ENCODE measurements at regions not wholly inside any gene's neighbourhood (a gene's known extent, or its start where the extent isn't known, plus 50 kb on each side); places are given as distances from the start of the nearest gene placed in this dataset.

DNA sequence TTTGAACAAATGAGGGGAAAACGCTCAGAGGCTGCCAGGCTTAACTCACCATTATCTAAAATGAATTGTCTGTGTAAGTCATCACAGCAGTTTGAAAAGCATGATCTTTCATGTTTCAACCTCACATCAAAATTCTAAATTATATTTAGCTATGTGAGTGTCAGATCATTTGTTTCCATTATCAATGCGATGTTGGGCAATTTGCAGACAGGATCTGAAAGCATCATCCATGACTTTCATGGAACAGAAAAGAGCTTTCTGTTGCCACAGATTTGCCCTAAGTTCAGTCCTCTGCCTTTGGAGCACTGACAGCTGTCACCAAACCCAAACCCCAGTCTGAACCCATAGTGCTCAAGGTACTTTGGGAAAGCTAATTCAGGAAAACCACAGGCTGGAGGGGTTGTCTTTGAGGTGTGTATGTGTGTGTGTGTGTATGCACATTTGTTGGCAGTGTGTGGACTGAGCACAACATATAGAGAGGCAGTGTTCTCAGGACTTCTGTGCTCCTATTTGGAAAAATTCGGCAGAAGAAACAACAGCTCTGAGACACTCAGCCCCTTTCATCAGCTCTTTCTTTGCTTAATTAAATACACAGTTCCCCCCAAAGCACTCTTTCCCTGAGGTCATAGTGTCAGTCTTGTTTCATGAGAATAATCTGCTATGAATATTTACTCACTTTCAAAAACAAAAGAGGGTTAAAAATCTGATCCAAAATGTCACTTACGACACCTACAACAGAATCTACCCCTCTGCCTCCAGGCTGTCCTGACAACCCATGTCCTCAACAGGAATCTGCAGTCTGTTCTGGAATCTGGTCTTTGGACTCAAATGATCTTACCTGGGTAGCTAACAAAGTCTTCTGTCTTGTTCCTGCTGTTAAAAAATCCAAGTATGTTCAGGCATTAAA, 188.5 kb upstream of the KLF14 start:
- DNase-seq (ENCODE audit: low spot score in 2 of 2) (no peak), ATAC-seq (no peak)
- Mint-ChIP-seq H3K27ac (peak overlapping the region; percentile 45 to 91), H3K36me3 (peaks cover 22 to 48% of the 10 kb centered on the region in 2 donors), H3K9me3 (no peaks in the 10 kb centered on the region)

DNA sequence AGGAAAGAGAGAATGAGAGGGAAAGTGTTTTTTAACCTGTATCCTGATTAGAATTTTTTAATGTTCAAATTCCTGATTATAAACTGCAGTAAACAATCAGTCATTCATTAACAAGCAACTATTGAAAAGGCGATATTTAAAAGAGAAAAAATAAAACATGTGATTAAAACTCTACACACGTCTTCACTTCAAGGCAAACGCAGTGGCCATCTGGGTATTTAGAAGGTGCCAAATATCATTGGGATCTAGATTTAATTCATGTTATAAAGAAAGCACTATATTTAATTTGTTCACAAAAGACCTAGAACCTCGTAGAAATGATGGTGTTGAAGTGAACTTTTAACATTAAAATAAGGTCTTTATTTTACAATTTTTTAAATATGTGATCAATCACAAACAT, 189.4 kb upstream of the KLF14 start:
- ATAC-seq (no peak), DNase-seq (ENCODE audit: low spot score in 2 of 2) (no peak)
- Mint-ChIP-seq H3K27ac (peak overlapping the region; percentile 45 to 96), H3K36me3 (peaks cover 15 to 49% of the 10 kb centered on the region in 2 donors), H3K9me3 (no peaks in the 10 kb centered on the region)

DNA sequence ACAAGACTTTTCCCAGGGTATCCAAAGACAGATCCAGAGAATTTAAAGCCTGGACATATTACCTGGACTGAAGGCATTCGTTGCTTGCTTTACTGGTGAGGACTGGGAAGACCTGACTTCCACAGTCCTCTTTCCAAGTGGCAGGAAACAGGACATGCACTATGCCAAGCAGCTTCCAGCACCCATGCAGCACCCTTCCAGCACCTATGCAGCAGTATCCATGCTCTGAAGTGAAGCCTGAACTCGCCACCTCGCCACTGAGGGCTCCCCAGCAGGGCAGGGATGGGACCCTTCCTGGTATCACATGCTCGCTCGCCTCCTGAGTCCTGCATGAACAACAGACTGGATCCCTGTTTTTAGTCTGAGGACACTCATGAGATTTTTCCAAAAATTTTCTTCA, 189.9 kb upstream of the KLF14 start:
- peaks cover 13 to 50% of the 10 kb centered on the region in 2 donors for H3K36me3 Mint-ChIP-seq
- no peak for ATAC-seq
- H3K27ac Mint-ChIP-seq: peak overlapping the region; percentile 81 to 96
- H3K9me3 Mint-ChIP-seq: no peaks in the 10 kb centered on the region
- no peak for DNase-seq (ENCODE audit: low spot score in 2 of 2)

DNA sequence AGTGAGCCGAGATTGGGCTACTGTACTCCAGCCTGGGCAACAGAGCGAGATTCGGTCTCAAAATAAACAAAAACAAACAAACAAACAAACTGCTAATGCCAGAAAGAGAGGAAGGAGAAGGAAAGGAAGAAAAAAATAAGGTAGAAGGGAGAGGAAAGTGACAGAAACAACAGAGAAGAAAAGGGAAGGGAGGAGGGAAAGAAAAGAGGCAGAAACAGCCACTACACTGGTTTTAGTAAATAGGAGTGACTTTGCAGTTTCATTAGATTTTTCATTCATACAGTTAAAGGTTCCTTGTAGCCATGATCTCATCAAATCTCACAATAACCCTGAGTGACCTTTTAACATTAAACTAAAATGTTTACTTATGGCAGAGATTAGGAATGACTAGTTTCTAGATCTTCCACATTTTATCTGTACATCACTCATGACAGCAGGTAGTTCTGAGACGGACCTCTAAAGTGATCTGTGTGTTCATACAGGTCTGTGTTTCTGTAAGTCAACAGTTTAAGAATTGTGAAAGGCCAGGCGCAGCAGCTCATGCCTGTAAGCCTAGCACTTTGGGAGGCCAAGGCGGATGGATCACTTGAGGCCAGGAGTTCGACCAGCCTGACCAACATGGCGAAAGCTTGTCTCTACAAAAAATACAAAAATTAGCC, 191.3 kb upstream of the KLF14 start:
- no peak for DNase-seq (ENCODE audit: low spot score in 2 of 2)
- Mint-ChIP-seq H3K27ac (peak overlapping the region; percentile 81 to 96), H3K36me3 (peaks cover 13 to 59% of the 10 kb centered on the region in 2 donors), H3K9me3 (no peaks in the 10 kb centered on the region)
- peak; percentile 38 to 55 for ATAC-seq

DNA sequence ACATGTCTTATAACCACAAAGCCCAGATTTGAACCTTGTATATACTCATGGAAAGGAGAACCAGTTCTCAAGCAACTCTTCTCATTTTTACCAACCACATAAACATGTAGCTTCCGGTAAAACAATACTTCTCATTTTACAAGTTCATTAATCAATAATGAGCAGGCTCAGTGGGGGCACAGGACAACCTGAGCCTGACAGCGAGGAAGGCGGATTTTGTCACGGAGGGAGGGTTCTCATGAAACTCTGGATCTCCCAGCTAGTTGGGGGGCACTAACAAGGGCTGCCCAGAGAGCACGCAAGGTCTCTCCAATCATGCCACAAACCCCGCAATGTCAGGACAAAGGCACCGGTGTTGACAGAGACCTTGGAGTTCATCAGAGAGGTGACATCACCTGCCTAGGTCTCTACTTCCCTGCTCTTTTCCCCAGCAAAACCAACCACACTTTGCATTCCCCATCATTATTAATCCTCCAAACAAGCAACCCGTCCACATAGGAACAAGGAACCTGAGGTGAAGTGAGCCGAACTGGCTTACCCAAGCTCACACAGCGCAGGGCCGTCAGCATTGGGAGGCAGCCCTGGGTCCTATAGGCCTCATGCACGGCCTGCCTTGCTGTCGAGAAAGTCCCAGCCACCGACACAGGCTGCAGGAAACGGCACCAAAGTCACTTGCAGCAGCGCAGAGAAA, 192.1 kb upstream of the KLF14 start:
- H3K9me3 Mint-ChIP-seq: no peaks in the 10 kb centered on the region
- peak overlapping the region; percentile 81 to 96 for H3K27ac Mint-ChIP-seq
- DNase-seq (ENCODE audit: low spot score in 2 of 2) (no peak), ATAC-seq (peak; percentile 31 to 42)
- H3K36me3 Mint-ChIP-seq: peaks cover 4 to 65% of the 10 kb centered on the region in 2 donors

DNA sequence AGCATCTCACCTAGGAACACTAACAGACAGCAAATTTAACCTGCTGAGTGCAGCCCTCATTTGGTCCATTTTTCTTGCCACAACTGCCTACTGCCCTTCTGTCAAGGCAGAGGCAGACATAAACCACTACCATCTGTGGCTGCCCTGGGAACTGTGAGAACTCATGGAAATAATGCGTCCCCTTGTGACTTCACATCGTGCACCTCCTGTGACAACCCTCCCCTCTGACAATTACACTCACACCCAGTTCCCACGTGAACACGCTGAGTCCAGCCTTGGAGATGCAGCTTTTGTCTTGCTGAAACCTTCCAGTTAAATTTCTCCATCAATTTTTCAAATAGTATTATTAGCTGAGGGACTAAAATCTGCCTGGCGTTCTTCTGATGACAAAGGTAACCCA, 193.1 kb upstream of the KLF14 start:
- DNase-seq (ENCODE audit: low spot score in 2 of 2) (no peak), ATAC-seq (peak; percentile 26 to 53)
- no peaks in the 10 kb centered on the region for H3K9me3 Mint-ChIP-seq
- peaks cover 4 to 65% of the 10 kb centered on the region in 2 donors for H3K36me3 Mint-ChIP-seq
- H3K27ac Mint-ChIP-seq: peak overlapping the region; percentile 72 to 81

DNA sequence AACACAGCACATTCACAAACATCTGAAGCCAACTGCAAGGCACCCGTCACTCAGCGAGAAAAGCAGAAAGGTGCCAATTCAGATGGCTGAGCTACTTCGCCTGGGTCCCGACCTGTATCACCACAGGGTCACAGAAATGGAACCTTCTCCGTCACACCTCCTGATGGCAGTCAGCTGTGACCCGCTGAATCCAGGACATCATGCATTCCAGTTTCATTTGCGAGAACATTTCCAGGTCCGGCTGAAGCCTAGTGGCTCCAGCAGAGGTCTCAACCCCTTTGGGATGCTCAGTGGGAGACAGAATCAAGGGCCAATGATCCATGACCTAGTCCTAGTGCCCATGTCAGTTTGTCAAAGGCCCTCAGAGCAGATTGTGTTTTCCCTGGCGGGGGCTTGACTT, 193.6 kb upstream of the KLF14 start:
- DNase-seq (ENCODE audit: low spot score in 2 of 2) (no peak), ATAC-seq (no peak)
- H3K9me3 Mint-ChIP-seq: no peaks in the 10 kb centered on the region
- H3K27ac Mint-ChIP-seq: peak overlapping the region; percentile 72 to 81
- peaks cover 4 to 65% of the 10 kb centered on the region in 2 donors for H3K36me3 Mint-ChIP-seq

DNA sequence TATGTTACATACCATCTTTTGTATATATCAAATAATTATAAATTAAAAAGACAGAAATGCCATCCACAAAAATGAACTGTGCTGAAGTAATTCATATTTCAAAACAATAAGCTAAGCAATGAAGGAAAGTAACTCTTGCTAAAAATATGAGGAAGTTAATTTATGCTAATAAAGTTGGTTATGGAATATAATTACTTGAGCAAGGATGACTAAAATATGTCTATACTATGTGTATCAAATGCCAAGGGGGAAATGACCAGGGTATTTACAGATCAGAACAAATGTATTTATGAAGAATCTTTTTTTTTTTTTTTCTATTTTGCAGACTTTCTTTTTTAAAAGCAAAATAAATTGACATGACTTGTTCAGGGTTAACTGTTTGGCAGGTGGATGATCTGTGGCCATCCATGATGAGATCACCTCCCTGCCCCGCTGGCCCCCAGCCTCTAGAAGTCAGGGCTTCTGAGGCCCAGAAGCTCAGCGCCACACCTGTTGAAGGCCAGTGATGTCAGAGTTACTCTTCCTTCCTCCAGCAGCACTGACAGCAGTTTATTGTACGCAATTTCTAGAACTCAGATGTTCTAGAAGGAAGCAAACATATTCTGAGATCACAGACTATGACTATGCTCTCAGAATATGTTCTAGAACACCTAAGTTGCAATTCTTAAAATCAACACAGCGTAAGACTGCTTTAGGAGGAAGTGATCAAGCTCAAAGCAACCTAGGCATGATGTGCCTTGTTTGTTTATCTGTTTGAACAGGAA, 196.1 kb upstream of the KLF14 start:
- peaks cover 9 to 69% of the 10 kb centered on the region in 2 donors for H3K36me3 Mint-ChIP-seq
- ATAC-seq (peak in 1 of 2 donors; percentile 8), DNase-seq (ENCODE audit: low spot score in 2 of 2) (no peak)
- peak overlapping the region; percentile 58 to 75 for H3K27ac Mint-ChIP-seq
- no peaks in the 10 kb centered on the region for H3K9me3 Mint-ChIP-seq

DNA sequence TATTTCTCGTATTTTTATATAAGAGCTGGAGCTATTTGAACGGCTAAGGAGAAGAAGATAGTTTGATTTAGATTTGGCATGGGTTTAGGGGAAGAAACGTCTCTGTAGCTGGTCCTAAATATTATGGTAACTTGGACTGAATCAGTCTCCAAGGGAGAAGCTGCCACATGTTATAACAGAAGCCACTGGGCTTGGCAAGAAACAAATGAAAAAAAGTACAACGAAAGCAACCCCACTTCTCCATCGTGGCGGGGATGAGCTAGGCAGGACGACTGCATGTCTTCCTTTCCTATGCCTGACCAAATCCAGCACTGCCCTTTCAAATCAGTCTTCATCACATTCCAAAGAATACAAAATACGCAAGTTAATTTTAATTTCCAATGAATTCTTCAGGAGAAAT, 196.7 kb upstream of the KLF14 start:
- no peak for ATAC-seq
- peak overlapping the region; percentile 58 to 75 for H3K27ac Mint-ChIP-seq
- DNase-seq (ENCODE audit: low spot score in 2 of 2): no peak
- peaks cover 8 to 69% of the 10 kb centered on the region in 2 donors for H3K36me3 Mint-ChIP-seq
- no peaks in the 10 kb centered on the region for H3K9me3 Mint-ChIP-seq

DNA sequence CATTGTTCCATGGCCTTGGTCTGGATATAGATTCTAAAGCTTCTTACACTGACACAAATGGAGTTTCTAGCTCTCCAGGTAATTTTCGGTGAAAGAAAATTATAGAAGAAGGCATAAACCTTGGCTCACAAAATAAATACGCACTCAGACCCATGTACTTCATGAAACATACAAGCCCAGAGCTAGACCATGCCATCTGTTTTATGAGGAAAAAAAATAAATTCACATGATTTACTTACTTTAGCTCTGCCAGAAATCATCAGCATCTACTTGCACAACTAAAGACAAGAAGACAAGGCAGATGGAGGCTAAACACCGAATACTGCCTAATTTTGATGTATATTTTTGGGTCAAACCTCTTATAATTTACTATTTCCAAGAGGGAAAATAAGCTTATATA, 197.4 kb upstream of the KLF14 start:
- Mint-ChIP-seq H3K9me3 (no peaks in the 10 kb centered on the region), H3K27ac (peak overlapping the region; percentile 44 to 58), H3K36me3 (peaks cover 11 to 69% of the 10 kb centered on the region in 2 donors)
- DNase-seq (ENCODE audit: low spot score in 2 of 2): no peak
- ATAC-seq: no peak

DNA sequence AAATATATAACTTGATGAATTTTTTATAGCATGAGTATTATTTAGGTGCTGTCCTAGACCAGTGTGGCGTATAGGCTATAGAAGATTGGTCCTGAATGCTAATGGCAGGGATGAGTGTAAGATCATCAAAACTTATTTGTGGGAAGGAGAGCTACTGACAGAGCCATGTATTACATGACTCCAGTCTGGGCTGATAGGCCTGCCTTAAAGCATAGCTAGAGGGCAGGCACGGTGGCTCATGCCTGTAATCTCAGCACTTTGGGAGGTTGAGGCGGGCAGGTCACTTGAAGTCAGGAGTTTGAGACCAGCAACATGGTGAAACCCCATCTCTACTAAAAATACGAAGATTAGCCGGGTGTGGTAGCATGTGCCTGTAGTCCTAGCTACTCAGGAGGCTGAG, 198.1 kb upstream of the KLF14 start:
- no peak for ATAC-seq
- H3K27ac Mint-ChIP-seq: peak overlapping the region in 1 of 2 donors; percentile 87
- H3K9me3 Mint-ChIP-seq: no peaks in the 10 kb centered on the region

DNA sequence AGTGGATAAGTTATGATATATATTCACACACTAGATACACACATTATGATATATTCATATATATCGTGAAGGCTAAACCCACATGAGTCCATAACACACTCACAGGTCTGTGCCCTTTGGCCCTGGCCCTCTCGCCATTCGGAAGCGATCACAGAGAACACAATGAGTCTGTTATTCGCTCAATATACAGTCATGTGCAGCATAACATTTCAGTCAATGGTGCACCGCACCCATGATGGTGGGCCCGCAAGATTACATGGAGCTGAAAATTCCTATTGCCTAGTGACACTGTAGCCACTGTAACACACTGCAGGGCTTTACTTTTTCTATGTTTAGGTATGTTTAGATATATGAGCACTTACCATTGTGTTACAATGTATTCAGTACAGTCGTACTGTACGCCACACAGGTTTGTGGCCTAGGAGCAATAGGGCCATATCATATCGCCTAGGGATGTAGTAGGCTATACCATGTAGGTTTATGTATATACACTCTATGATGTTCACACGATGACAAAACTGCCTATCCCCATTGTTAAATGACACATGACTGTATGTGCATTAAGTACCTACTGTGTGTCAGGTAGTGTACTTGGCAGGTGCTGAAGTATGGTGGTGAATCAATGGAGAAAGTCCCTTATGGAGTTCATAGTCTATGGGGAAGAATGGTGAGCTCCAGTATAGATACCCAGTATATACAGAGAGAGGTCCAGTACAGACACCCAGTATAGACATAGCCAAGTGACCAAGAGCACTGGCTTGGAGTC, 198.8 kb upstream of the KLF14 start:
- Mint-ChIP-seq H3K36me3 (peaks cover 20 to 67% of the 10 kb centered on the region in 2 donors), H3K27ac (peak overlapping the region in 1 of 2 donors; percentile 82), H3K9me3 (no peaks in the 10 kb centered on the region)
- DNase-seq (ENCODE audit: low spot score in 2 of 2) (no peak), ATAC-seq (peak; percentile 27 to 42)

More for the DNA sequence above, 198.1 kb upstream of the KLF14 start:
- peaks cover 18 to 72% of the 10 kb centered on the region in 2 donors for H3K36me3 Mint-ChIP-seq
- DNase-seq (ENCODE audit: low spot score in 2 of 2): no peak

DNA sequence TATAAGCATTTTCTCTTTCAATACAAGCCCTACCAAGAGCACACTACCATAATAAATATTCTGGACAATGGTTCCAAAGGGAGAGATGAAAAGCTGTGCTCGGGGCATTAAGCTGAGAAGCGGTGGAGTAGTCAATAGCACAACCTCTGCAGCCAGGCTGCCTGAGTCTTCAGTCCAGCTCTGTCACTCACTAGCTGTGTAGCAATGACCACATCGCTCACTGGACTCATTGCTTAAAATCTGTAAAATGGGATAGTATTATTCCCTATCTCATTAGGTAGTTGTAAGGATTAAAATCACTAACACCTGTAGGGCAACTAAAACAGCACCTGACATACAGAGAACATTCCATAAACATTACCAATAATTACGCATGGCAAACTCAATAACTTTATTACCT, 199.9 kb upstream of the KLF14 start:
- ATAC-seq (no peak), DNase-seq (ENCODE audit: low spot score in 2 of 2) (no peak)
- H3K36me3 Mint-ChIP-seq: peaks cover 24 to 67% of the 10 kb centered on the region in 2 donors

DNA sequence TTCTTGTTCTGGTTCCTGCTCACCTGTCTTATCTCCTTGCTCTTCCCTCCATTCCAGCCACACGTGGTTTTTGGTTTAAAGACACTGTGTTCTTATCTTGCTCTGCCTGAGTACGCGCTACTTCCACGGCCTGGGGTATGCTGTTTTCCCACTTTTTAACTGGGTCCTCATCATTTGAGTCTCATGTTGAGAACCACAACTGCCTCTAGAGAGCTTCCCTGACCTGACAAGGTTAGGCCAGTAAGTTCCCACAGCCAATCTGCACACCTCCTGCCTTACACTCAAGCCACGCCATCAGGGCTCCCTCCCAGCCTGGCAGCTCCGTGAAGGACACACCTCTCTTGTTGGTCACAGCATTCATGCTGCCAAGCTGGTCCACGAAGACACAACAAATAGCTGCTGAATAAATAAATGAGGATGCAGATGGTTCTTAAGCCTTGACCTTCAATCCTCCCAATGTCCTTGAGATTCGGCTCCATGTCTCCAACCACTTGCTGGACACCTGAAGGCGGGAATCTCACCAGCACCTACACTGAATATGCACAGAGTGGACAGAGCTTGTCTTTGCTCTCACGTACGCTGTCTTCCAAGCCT, 201.7 kb upstream of the KLF14 start:
- no peaks in the 10 kb centered on the region for H3K9me3 Mint-ChIP-seq
- ATAC-seq (no peak), DNase-seq (ENCODE audit: low spot score in 2 of 2) (no peak)
- H3K36me3 Mint-ChIP-seq: peaks cover 37 to 70% of the 10 kb centered on the region in 2 donors
- peak overlapping the region; percentile 68 to 94 for H3K27ac Mint-ChIP-seq

More for the DNA sequence above, 199.9 kb upstream of the KLF14 start:
- peak overlapping the region; percentile 41 to 55 for H3K27ac Mint-ChIP-seq
- H3K9me3 Mint-ChIP-seq: no peaks in the 10 kb centered on the region

DNA sequence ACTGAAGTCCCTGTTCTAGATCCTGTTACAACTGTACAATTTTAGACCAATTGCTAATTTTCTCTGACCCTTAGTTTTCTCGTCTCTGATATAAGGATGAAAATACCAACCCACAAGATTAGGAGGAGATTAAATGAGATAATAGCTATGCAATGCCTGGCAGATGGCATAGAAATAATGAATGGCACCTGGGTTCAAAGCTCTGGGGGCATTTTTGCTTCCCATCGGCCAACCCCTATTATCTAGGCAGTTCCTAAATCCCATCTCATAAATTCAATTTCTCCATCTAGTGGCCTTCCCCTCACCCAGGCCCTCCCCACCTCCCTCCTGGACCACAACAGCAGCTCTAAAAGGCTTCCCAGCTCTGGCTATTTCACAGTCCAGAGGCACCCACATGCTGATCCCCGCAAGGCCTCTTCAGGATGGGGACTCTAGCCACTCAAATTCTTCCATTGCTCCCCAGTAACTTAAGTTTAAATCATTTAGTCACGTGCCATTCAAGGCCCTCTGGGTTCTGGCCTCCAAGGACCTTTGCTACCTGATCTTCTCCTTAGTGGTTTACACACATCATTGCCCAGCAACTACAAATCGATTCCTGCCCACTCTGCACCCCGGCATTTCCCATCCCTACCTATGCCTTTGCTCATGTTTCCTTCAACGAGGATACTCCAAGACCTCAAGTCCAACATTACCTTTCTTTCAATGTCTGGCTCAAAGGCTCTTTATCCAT, 202.4 kb upstream of the KLF14 start:
- ATAC-seq (no peak), DNase-seq (ENCODE audit: low spot score in 2 of 2) (no peak)
- H3K36me3 Mint-ChIP-seq: peaks cover 44 to 75% of the 10 kb centered on the region in 2 donors
- H3K27ac Mint-ChIP-seq: peak overlapping the region; percentile 68 to 94
- H3K9me3 Mint-ChIP-seq: no peaks in the 10 kb centered on the region
